ENCODE measurements at regions not wholly inside any gene's neighbourhood (a gene's known extent, or its start where the extent isn't known, plus 50 kb on each side); places are given as distances from the start of the nearest gene placed in this dataset.
A peak's percentile ranks its signal among the peaks of the same experiment; 100 is the strongest.
"Not testable (repeated sequence)": the region's sequence is repeated elsewhere in the genome, so short reads cannot be mapped to it uniquely, and the experiment has no call there.

DNA sequence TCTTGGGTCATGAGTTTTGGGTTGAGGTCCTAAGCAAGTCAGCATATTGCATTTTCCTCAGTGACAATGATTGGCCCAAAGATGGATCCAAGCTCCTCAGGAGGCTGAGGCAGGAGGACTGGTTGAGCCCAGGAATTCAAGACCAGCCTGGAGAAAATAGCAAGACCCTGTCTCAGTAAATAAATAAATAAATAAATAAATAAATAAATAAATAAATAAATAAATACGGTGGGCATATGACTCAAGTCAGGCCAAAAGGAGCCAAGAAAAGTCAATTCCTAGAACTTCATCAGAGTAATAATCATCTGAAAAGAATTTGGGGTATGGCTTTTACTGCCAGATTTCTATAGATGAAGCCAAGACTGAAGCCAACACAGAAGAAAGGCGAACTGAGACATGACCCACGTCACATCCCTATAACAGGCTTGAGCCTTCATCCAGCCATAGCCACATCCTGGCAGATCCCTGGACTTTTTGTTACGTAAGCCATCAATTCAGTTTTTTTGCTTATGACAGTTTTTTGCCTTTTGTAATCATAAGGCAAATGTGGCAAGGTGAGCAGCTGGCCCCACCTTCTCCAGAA lies 88.5 kb upstream of the NFASC start:
- DNase-seq: no peak

DNA sequence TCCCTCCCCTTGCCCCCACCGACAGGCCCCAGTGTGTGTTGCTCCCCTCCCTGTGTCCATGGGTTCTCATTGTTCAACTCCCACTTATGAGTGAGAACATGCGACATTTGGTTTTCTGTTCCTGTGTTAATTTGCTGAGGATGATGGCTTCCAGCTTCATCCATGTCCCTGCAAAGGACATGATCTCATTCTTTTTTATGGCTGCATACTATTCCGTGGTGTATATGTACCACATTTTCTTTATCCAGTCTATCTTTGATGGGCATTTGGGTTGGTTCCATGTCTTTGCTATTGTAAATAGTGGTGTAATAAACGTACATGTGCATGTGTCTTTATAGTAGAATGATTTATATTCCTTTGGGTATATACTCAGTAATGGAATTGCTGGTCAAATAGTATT lies 85.6 kb upstream of the NFASC start:
- not testable (repeated sequence) for DNase-seq

DNA sequence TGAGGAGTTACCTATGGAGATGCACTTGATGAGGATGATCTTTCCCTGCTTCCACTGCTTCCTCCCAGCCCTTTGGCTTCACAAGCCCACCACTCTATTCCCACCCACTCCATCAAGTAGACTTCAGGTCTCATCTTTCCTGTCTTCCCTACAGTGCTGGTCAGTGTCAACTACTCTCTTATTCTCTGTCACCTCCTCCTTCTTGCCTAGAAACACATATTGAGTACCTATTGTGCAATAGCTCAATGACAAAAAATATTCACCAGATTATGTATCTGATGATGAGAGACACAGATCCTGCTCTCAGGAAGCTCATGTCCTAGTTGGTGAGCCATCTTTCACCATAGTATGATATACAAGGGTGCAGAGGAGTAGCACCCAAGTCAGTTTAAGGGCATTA lies 82.2 kb upstream of the NFASC start:
- no peak for DNase-seq

DNA sequence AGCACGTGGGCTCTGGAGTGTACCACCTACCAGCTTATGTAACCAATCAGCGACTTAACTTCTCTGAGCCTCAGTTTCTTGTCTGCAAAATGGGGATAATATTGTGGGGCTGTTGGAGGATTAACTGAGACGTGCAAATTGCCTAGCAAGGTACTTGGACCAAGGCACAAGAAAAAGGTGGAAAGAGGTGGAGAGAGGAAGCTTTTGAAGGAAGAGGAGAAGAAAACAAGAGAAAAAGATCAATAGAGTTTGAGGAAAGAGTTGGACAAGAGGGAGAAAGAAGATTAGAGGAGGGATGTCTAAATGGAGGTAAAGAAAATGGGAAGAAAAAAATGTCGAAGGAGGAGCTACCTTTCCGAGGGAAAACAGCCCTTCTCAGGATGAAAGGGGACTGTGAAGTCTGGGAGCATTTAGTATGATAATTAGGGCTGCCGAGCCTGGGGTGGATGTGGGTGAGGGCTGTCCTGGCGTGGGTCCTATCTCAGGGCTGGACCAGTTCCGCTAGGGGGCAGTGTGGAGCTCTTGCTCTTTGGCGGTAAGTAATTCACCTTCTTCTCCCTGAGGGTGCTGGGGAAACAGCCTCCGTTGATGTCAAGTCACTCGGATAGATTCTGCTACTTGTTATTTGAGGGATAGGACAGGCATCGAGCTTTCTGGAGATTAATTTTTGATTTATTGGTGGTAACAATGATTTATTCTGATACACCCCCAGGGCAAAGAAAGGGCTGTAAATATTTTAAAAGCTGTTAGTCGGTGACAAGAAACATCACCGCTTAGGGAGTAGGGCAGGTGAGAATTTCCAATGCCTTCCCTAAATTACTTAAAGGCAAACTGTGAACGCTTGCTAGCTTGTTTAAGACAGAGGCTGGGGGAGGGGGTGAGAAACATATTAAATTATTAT lies 79.0 kb upstream of the NFASC start:
- DNase-seq: peak; percentile 49 to 82

DNA sequence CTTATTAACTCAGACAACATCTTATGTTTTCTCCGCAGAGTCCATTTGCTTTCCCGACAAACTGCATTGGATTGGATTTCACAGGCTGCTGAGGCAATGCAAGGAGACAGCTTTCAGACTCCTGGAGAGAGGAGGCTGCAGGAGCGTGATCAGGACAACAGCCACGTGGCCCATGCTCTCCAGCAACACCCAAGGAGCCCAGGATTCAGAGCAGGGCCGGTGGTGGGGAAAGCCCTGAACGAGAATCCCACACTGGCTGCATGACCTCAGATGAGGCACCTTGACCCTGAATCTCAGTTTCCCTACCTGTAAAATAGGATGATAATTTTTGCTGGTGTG lies 78.3 kb upstream of the NFASC start:
- no peak for DNase-seq

DNA sequence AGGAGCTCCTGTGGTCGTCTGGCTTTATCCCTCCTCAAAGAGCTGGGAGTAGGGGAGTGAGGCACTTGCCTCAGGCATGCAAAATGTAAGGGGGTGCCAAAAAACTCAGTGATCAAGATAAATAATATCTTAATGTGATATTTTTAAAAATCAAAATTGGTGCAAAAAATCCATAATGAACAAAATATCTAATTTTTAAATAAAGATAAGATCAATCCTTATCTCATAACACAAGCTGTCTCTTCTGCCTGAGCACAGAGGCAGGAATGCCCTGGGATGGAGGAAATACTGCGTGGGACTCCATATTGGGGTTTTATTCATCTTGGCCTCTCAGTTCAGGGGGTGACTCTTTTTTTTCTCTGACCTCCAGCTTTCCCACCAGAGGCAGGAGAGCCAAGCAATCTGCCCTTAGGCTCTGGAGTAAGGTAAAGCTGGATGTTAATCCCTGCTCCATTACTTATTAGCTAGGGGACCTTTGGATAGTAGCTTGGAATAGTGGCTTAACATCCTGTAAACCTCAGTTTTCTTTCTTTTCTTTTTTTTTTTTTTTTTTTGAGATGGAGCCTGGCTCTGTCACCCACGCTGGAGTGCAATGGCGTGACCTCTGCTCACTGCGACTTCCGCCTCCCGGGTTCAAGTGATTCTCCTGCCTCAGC lies 77.3 kb upstream of the NFASC start:
- no peak for DNase-seq

DNA sequence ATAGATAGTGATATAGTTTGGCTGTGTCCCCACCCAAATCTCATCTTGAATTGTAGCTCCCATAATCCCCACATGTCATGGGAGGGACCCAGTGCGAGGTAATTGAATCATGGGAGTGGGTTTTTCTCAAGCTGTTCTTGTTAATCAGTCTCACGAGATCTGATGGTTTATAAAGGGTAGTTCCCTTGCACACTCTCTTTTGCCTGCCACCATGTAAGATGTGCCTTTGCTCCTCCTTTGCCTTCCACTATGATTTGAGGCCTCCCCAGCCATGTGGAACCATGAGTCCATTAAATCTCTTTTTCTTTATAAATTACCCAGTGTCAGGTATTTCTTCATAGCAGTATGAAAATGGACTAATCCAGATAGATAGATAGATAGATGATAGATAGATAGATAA lies 73.8 kb upstream of the NFASC start:
- DNase-seq: not testable (repeated sequence)

DNA sequence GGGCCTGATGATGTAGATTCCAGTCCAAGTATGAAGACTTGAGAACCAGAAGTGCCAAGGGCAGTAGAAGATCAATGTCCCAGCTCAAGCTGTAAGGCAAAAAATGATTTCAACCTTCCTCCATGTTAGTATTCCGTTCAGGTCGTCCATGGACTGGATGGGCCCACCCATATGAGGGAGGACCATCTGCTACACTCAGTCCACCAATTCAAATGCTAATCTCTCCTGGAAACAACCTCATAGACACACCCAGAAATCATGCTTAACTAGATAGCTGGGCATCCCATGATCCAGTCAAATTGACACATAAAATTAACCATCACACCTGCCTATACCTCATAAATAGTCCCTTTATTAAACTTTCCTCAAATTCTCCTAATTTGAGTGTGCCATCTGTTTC lies 73.3 kb upstream of the NFASC start:
- DNase-seq: no peak

DNA sequence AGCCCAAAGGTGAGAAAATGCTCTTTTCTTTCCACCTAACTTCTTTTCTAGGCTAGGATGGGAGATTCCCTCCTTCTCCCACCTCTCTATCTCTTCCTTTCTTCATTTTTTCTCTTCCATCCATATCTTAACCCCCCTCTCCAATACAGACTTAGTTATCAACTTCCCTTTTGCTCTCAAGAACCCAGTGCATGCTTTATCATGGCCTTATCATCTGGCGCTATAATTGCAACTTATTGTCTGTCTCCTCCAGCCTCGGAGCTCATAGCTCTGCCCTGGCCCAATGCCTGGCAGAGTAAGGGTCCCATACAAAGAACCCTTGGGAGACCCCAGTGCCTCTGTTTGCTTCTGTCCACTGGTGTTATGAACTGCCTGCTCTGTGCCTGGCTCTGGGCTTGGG lies 71.0 kb upstream of the NFASC start:
- DNase-seq: no peak

DNA sequence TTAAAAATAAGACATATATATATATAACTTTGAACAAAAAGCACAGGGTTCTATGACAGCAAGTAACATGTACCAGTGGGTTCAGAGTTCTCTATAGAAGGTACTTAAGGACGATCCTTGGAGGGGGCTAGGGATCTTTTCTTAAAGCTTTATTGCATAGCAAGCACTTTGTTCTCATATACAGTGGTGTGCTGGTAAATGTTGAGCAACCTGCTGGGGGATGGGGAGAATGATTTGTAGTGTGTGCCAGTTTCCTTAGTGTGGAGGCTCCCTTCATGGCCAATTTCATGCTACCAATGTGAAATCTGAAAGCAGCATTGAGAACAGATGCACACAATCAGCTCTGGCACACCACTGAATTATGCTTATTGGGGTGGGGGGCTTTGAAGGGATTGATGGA lies 69.5 kb upstream of the NFASC start:
- no peak for DNase-seq

DNA sequence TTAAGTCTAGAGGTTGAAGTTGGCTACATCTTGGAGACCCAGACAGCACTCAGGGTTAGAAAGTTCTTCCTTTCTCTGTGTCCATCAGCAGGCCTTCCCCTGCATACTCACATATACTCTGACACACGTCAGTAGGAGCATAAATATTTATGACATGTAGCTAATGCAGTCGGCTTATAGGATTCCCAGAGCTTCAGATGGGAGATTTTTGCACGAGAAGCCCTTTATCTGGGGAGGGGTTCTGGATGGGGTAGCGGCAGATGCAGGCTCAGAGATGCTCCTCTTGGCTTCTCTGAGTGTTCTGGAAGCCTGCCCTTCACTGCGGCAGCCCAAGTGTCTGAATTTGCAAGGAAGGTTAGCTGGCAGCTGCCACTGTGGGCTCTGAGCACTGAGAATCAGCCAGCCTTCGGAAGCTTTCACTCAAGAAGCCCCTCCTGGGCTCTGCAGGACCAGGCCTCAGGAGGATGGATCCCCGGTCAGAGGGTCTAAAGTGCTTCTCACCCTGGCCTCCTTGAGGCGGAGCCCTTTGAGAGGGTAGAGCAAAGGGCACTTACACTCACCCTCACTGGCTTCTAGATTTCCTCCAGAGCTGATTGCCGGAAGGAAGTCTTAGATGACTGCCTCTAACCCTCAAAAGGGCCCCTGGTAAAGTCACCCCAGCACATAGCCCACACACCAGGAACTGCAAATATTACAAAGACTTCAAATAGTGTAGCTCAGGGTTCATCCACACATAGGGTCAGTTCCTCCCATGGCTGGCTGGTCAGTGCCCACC lies 68.1 kb upstream of the NFASC start:
- DNase-seq: no peak

DNA sequence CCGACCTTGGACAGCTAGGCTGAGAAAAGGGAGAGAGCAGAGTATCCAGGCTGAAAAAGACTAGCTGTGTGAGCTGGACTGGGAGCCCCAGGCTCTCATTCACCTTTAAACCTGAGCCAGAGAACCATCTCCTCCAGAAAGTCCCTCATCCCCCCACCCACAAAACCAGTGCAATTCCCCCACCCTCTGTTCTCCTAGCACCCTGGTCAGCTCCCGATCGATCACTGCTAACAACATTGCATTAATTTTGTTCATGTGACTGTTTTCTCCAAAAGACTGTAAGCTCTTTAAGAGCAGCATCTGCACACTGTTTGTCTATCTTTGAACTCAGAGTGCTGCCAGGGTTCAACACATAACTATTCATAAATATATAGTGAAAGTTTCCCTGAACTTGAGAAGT lies 67.1 kb upstream of the NFASC start:
- DNase-seq: no peak

DNA sequence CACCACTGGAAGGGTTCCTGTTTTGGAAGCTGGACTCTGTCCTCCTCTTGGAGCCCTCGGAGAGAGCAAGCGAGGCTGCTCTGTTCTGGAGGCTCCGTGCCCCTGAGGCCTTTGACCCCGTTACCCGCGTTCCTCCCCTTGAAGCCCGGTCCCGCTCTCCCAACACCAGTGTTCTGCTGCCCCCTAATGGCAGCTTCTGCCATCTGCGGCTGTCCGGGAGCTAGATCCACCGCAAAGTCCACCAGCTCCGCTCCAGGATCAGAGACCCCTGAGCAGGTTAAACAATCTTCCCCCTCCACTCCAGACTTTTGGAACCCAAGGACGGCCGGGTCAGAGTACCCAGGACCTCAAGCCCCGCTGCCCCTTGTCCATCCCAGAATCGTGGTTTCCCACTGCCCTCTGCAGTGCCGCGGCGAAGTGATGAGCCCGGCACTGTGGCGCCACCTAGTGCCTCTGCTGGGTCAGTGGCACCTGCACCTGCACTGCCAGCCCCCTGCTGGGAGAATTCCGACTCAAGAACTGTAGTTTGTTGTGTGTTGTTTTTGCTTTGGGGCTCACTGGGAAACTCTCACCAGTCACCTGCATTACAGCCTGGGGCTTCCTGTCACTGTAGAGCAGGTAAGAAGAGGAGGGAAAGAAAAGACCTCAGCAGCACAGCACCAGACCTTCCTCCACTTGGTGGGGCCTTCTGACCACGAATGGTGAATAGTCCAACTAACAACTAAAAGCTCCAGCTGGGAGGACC lies 63.5 kb upstream of the NFASC start:
- DNase-seq: peak; percentile 64 to 88

DNA sequence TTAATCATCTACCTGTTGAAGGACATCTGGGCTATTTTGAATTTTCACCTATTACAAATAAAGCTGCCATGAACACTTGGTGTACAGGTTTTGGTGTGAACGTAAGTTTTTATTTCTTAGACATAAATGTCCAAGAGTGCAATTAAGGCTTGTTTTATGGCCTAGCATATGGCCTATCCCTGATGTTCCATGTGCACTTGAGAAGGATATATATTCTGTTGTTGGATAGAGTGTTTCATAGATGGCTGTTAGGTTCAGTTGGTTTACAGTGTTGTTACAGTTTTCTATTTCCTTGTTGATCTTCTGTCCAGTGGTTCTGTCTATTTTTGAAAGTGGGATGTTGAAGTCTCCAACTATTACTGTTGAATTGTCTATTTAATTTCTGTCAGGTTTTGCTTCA lies 61.2 kb upstream of the NFASC start:
- DNase-seq: no peak

DNA sequence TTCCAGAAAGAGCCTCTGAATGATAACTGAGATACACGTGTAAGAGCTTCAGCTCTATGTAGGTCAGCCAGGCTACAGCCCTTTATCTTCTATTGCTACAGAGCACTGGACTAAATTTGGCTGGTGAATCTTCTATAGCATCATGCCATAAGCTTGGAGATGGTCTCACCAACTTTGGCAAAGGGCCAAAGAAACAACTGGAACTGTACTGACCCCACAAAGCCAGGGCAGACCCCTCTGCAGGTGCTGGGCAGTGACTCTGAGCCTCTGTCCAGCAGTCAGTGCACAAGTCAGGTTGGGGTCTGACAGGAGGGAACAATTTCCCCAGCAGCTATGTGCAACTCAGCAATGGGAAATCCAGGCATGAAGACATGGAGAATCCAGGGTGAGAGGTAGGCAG lies 57.8 kb upstream of the NFASC start:
- DNase-seq: no peak

DNA sequence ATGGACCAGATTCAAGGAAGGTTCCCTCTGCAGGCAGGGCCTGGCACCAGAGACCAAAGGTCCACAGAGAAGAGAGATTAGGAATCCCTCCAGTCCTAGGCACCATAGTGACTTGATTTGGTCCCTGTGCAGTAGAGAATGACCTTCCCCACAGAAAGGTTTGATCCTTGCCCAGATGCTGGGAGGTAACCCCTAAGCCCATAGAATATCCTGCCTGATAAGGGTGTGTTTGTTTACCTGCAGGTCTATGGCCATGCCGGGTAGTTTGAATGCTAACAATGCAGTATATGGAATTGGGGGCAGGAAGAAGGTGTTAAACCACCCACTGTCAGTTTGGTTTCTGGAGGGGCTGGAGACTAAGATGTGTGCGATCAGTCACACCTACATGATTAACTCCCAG lies 57.1 kb upstream of the NFASC start:
- no peak for DNase-seq

DNA sequence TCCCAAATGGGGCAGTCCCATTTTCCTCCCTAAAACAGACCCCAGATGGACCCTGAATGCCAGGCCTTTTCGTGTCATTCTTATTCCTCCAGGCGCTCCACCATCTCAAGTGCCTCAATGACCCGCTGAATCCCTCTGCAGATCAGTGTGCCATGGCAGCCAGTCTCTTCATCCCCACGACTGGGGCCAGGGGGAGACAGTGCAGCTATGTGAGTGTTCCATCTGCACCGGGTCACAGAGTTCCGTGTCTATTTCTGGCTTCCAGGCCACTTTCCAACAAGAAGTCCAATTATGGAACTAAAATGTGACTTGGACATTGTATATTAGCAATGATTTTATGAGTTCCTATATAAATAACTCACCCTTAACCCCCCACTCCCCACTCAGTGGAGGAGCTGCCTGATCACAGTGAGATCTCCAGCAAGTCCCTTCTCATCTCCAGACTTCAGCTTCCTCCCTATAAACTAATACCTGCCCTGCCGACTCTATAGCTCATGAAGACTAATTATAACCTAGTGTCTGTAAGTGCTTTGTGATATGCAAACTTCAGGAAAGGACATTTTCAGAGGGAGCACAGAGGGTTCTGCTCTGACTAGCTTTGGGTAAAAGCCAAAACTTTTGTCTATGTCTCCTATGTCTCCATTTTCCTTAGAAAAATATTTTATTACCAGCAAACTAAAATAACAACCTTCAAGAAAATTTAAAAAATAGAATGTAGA lies 56.3 kb upstream of the NFASC start:
- no peak for DNase-seq

DNA sequence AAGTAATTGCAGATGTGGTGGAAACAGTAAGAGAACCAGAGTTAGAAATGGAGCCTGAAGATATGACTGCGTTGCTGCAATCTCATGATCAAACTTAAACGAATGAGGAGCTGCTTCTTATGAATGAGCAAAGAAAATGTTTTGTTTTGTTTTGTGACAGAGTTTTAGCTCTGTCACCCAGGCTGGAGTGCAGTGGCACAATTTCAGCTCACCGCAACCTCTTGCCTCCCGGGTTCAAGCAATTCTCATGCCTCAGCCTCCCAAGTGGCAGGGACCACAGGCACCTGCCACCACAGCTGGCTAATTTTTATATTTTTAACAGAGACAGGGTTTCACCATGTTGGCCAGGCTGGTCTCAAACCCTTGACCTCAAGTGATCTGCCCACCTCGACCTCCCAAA lies 53.3 kb upstream of the NFASC start:
- DNase-seq: no peak

DNA sequence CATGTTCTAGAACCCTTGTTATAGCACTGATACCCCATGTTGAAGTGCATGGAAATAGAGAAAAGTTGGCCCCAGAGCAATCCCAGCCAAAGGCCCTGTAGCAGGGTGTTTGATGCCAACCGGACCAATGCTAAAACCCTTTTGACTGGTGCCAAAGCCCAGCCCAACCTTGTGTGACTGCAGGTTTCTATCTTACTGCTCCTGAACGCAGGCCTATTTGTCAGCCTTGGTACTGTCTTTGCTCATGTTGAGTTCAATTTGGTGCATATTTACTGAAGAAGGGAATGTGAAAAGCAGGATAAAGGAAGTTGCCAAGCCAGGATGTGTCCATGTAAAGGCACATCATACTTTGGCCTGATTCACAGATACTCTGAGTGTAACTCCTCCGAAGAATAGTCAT lies 51.7 kb upstream of the NFASC start:
- DNase-seq: no peak

DNA sequence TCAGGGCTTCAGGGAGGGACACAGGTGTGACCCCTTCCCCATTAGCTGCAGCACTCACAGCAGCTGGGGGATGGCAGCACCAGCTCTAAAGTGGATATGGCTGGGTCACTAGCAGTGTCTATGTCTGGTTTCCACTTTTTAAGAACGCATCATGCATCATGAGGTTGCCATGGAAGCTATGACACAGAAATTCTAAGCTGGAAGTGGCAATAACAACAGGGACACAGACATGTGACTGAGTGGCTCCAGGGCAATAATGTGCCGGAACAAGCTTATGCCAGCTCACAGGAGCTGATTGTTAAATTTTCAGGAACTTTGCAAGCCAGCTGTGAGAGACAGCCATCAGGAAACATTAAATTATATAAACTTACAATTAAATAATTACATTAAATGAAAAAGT lies 51.2 kb upstream of the NFASC start:
- no peak for DNase-seq
